Upper lobe of left lung (tissue), 4 donors: ENCODE measurements at regions not wholly inside any gene's neighbourhood (a gene's known extent, or its start where the extent isn't known, plus 50 kb on each side); places are given as distances from the start of the nearest gene placed in this dataset.
"Not testable (repeated sequence)": the region's sequence is repeated elsewhere in the genome, so short reads cannot be mapped to it uniquely, and the experiment has no call there.

Source experiments
- EP300 ChIP-seq, 4 donors: sonication (generic); formaldehyde crosslinking; IDR thresholded peaks; one replicate each; pipeline ENCODE4 v1.5.1; 2017; ENCODE audit warnings: antibody characterized with exemption in 4 of 4, control low read depth in 2 of 4
- POLR2A ChIP-seq, 4 donors: fragments of 450-650 bp; IDR thresholded peaks; one replicate each; pipeline ENCODE4 v1.5.1; 2016 to 2017; ENCODE audit warnings: antibody characterized with exemption in 4 of 4, mild to moderate bottlenecking in 2 of 4
- POLR2AphosphoS5 ChIP-seq, 2 donors: sonication (generic); formaldehyde crosslinking; IDR thresholded peaks; one replicate each; pipeline ENCODE4 v1.5.1; 2017; ENCODE audit warnings: antibody characterized with exemption in 2 of 2
- TF ChIP-seq, protein P1 (sequence below), 6 experiments: fragments of 450-650 bp in 4 of 6; fragments of 200-600 bp in 2 of 6; sonication (generic) in 2 of 6; IDR thresholded peaks; one replicate each; pipeline ENCODE4 v1.5.1; 2016 to 2019; ENCODE audit warnings: antibody characterized with exemption in 6 of 6

DNA sequence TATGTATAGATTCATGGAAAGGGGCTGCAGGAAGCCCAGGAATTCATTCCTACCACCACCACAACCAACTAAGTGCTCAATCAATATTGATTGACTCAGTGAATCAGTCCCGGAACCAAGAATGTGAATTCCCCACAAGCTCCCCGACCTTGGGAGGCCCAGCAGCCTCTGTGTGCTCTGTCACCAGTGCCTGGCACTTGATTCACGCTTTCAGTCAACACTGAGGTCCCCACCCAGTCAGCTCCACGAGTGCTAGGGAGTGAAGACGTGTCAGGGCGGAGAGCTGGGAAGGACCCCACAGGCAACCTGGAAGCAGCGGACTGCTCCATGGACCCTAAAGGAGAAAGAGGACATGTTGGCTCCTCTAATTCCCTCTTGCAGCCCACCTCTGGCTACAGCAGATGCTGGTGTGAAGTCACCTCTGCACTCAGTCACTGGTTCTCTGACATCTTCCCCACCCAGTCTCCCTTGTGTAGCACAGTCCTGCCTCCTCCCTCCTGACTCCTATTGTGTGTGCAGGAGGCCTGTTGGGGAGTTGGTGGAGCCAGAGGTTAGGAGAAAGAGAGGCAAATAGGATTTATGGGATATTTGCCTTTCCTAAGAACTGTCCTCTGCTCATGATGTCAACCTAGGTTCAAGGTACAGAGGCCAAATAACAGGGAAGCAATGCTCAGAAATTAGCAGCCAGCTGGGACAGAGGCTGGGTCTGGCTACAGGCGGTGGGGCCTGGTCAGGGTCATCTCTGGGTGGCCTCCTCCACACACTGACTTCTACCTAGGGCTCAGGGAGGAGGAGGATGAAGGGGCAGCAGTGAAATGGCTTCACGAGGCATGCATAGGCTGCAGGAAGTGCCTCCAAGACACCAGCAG lies 88.2 kb downstream of the TRIM69 start:
- TF ChIP-seq, protein P1, sequence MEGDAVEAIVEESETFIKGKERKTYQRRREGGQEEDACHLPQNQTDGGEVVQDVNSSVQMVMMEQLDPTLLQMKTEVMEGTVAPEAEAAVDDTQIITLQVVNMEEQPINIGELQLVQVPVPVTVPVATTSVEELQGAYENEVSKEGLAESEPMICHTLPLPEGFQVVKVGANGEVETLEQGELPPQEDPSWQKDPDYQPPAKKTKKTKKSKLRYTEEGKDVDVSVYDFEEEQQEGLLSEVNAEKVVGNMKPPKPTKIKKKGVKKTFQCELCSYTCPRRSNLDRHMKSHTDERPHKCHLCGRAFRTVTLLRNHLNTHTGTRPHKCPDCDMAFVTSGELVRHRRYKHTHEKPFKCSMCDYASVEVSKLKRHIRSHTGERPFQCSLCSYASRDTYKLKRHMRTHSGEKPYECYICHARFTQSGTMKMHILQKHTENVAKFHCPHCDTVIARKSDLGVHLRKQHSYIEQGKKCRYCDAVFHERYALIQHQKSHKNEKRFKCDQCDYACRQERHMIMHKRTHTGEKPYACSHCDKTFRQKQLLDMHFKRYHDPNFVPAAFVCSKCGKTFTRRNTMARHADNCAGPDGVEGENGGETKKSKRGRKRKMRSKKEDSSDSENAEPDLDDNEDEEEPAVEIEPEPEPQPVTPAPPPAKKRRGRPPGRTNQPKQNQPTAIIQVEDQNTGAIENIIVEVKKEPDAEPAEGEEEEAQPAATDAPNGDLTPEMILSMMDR (IDR thresholded peaks at IDR 0.05), result not testable (repeated sequence)
- TF ChIP-seq POLR2AphosphoS5, POLR2A, EP300 (IDR thresholded peaks at IDR 0.05): not testable (repeated sequence)
